Activated CD4-positive, CD25-positive, alpha-beta regulatory T cell treated with anti-CD3 and anti-CD28 coated beads, Interleukin-2, amount 50 U/mL, for 16 hours (primary cell): ENCODE measurements at regions not wholly inside any gene's neighbourhood (a gene's known extent, or its start where the extent isn't known, plus 50 kb on each side); places are given as distances from the start of the nearest gene placed in this dataset.

Source experiments
- DNase-seq: peaks from one replicate; pipeline ENCODE4 v3.0.0-alpha.2; 2020; ENCODE audit warnings: low read depth, low spot score

DNA sequence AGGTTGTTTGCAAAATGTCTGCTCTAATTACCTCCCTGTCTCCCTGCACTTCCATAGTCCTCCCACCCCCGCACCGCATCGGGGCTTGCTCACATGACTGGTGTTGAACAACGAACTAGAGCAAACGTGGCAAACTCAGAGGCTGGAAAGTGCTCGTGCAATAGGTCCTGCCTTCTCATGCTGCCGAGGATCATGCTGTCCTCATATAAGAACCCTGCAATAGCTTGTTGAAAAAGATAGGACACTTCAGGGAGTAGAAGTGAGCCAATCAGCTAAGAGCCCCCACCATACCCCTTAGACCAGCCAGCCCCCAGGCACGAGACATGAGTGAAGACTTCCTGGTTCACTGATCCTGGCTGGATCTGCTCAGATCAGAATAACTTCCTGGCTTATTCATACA, 219.2 kb downstream of the C6orf118 start:
- no peak for DNase-seq

DNA sequence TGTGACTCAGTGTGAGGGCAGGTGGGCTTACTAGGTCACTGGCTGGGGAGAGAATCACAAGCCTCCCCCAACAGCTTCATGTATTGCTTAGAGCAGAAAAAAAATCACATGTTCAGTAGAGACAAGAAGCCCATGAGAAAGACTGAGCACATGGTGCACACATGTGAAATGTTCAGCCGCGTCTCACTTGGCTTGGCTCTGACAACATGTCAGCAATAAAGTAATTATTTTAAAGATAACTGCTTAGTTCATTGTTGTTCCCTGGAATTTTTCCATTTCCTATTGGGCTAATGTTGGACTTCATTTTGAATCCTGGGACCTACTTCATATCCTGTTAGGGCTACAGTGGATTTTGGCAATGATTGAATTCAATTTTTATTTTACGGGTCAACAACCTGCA, 222.6 kb downstream of the C6orf118 start:
- DNase-seq, result no peak

DNA sequence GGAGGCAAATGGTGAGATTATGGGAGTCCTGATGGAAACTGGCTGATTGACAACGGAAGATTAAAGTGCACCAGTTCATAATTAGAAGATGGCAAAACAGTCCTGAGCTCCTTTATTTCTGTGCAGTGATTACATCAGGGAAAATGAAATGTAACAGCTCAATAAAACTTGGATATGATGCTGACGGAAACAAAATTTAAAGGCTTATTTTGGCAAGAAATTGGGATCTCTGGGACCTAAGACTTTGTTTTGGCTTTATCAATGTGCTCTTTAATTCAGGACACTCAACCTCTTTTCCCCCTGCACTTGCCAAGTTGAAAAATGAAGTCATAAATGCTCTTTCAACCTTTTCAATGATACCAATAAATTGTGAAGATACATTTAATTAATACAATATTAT, 226.8 kb downstream of the C6orf118 start:
- DNase-seq, result no peak

DNA sequence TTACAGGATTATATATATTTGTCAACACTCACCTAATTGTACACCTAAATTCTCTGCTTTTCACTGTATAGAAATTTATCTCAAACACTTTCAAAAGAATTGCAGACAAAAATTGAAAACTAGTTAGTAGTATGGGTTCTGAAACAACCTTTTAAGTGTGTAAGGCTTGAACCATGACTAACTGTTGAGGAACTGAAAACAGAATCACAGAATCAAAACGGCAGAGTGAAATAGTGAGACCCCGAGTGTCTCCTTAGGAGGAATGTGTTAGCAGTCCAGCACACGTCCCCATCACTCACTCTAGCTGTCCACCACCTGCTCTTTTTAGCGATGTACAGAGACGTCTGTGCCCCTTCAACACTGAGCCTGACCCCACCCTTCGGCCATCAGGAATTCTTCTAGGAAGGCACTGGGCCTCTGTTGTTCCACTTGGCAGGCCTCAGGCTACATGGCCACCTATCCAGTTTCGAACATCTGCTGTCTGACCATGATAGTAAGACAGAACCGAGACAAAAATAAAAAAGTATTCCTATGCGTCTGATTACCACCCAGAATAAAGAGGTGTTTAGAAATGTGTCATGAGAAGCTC, 227.4 kb downstream of the C6orf118 start:
- no peak for DNase-seq

DNA sequence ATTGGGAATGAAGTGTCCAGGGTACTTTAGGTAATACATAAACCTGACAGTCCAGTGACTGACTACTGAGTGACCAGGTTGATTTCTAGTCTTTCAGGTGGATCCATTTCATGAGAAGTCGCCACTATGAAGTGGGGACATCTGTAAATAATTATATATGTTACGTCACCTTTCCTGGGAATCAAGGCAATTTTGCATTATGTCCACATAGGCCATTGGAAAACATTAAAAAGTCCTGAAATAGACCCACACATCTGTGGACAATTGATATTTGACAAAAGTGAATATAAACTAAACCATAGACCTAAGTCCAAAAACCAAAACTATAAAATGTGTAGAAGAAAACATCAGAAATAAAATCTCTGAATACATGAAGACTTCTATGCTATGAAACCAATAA, 231.5 kb downstream of the C6orf118 start:
- DNase-seq, result no peak

DNA sequence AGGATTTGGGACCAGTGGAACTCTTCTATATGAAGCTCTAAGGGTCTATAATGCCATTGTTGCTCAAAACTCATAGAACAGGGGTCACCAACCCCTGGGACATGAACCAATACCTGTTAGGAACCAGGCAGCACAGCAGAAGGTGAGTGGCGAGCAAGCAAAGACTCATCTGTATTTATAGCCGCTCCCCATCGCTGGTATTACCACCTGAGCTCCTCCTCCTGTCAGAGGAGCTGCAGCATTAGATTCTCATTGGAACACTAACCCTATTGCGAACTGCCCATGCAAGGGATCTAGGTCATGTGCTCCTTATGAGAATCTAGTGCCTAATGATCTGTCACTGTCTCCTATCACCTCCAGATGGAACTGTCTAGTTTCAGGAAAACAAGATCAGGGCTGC, 237.5 kb downstream of the C6orf118 start:
- DNase-seq, result no peak

DNA sequence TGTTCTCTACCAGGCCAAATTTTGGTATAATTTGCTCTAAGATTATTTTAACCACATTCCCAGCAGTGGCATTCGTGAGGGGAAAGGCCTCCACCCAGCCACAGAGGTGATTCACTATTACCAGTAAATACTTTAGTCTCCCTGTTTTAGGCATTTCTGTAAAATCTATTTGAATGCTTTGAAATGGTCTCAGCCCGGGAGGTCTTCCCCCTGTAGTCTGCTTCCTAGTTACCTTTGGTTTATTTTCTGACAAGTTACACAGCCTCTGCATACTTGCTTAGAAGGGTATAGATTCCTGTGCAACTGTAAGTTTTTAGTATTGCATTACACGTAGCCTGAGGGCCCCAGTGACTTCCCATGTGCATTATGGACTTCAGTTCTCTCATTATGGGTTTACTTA, 248.7 kb downstream of the C6orf118 start:
- DNase-seq, result no peak

DNA sequence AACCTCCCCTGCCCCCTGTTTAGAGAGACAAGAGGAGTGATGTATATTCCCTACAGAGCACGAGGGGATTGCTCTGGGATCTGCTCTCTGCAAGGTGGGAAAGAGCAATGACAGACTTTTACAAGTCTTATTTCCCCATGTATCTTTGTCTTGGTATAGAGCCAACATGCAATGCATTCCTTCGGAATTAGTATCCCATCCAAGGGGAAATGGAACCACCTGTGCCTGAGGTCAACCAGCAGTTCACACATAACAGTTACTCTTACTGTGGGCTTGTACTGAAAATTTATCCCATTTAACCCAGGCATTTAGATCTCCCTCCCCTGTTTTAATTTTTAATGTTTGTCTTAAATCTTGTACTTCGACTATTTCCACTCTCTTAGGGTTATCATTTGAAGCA, 250.4 kb downstream of the C6orf118 start:
- no peak for DNase-seq

DNA sequence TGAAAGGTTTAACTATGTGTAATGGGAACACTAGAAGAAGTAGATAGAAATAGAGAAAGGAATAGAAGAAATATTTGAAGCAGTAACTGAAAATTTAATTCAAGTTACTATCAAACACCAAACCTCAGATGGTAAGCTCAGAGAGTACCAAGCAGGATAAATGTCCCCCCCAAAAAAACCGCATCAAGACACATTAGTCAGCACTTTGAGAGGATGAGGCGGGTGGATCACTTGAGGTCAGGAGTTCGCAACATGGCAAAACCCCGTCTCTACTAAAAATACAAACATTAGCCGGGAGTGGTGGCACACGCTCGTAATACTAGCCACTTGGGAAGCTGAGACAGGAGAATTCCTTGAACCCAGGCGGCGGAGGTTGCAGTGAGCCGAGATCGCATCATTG, 253.1 kb downstream of the C6orf118 start:
- DNase-seq, result no peak

DNA sequence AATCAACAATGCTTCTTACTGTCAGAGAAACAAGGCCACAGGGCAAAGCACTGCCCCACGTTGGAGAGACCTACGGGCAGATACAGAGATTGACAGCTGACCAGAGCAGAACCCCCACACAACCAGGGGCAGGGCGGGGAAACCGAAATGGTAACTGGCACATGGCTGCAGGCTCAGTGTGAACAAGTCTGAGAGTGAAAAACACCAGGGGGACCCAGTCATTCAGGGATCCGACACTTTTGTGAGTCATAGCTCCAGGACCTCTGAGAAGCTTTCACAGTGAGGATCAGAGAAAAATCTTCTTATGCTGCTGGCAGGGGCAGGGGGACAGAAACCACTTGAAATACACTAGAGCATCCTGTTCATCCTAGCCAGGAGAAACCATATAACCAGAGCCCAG, 254.2 kb downstream of the C6orf118 start:
- DNase-seq, result no peak

DNA sequence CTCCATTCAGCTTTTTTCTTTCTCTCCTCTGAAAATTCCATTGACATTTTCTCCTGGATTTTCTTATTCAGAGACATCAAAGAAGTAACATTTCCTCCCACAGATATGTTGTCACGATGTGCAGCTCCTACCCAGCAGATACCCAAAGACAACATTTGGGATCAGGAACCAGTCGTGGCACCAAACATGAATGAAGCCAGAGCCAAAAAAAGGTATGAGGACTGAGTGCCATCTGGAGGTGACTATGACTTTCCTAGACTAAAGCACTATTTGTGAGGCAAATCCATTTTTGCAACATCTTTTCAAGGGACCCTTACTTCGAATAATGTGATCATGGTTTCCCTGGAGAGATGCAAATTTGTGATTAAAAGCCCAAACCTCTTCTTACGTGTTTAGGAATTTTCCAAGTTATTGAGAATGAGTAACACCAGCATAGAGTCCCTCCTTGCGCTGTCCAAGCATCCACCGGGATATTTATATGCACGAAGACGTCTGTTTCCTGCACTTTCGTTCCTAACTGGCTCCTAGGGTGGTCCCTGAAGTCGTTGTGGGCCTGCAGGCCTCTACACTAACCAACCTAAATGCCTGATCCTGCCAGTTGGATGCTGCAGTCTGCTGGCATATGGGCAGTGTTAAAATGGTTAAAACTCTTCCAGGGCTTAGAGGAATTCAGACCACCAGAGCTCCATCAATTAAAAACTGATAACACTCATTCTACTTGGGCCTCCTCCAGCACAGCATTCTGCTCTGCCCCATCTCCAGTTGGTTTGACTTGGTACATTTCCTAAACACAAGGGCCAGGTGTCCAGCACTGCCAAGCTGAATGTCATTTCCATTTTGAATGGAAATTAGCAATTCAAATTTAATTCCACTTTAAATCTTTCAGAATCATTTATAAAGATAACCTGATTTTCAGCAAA, 256.6 kb downstream of the C6orf118 start:
- no peak for DNase-seq

DNA sequence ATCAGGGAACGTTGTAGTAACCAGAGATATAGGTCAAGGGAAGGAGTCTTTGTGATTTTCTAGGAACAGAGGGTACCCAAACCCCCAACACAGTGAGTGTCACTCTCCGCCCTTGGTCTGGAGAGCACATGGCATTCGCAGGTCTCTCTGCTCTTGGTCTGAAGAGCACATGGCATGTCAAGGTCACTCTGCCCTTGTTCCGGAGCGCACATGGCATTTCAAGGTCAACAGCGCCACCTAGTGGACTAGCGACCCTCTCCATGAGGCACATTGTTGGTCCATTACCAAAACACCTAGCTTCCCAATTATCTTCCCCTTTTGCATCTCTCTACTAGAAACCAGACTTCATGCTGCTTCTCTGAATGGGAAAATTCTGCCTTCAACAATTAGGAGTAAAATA, 260.0 kb downstream of the C6orf118 start:
- no peak for DNase-seq

DNA sequence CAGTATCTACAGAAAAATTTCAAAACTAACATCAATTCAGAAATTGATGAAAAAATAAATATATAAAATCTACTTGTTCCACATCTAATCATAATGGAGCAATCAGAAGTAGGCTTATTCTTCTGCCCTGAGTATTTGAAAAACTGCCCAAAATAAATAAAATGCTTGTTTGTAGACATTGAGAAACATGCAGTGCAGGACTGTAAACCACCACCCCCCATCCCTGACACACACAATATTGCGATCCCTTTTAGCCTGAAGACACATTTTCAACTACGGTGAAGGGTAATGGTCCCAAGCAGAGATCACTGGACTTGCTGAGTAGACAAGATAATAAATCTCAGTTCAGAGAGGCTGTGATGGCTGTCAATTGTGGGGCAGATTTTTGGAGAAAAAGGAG, 261.5 kb downstream of the C6orf118 start:
- DNase-seq, result no peak

DNA sequence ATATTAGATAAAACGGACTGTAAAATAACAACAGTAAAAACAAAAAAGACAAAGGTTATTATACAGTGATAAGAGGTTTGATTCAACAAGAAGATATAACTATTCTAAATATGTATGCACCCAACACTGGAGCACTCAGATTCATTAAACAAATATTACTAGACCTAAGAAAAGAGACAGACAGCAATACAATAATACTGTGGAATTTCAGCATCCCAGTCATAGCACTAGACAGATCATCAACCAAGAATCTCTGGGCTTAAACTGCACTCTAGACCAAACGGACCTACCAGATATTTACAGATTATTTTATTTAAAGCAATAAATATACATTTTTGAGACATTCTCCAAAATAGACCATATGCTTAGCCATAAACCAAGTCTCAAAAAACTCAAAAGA, 263.8 kb downstream of the C6orf118 start:
- no peak for DNase-seq

DNA sequence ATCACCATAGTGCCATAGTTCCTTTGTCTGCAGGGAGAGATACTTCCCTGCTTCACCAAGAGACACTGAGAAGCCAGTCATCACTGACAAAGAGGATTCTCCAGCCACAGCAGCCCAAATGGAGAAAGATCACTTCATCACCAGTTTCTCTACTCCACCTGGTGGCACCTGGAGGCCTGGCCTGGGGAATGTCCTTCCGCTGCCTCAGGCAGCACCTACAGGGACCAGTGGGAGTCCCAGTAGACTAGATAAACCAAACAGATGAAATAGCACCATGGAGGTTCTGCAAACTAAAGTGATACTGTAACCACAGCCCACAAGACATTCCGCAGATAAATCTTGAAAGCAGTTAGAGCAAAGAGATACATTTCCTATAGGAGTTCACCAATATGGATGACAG, 266.5 kb downstream of the C6orf118 start:
- DNase-seq, result no peak

DNA sequence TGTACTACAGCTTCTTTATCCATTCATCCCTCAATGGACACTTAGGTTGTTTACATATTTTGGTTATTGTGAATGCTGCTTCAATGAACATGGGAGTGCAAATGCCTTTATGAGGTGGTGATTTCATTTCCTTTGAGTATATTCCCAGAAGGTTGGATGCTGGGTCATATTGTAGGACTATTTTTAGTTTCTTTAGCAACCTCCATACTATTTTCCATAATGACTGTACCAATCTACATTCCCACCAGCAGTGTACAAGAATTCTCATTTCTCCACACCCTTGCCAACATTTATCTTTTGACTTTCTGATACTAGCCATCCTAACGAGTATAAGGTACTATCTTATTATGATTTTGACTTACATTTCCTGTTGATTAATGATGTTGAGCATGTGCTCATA, 269.0 kb downstream of the C6orf118 start:
- no peak for DNase-seq

DNA sequence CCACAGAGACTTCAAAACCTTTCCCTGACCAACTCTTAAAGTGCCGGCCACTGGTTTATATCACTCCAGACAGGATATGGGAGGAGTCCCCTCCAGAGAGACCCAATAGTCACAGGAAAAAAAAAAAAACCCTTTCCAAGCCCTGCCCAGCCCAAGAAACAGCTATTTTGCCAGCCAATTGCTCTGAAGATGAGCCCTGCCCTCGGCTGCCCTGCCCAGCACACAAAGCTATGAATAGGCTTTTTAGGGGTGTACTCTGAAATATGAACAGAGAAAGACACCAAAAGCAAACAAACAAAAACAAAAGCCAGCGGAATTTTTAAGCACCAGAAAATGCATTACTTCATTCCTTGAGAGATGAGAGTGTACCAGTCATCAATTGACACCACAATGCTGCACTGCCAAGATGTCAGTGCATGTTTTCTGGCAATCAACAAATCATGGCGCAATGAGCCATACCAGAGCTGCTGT, 275.1 kb downstream of the C6orf118 start:
- DNase-seq, result no peak

DNA sequence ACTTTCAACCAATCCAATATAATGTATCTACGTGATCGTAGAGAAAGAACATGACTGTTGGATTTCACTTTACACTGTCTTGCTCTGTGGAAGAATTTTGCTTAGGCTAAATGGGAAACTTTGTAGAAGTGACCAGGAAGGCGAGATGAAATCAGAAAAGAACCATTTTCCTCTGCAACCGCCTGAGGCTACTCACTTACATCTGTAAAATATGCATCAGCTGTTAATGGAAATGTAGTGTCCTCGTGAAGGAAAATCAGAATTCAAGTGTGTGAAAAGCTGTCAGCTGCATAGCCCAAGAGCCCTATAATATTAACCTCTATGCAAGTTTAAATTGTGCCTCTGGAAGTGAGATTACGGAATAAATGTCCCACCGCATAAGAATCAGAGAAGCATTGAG, 277.9 kb downstream of the C6orf118 start:
- no peak for DNase-seq

DNA sequence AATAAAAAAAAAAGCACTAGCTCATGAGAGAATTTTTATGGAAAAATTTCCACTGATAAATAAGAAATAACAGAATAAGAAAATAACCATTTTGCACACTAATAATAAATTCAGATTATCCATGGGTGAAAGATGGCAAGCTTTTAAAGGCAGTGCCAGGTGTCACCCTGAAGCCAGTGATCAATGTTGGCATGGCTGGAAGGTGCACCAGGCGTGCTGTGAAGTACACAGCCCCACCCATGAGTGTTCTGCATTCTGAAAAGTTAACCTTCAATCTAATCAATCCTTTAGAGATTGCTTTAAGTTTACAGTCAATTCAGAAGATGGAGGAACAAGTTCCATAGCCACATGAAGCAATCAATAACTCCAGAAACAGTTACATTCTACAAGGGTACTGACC, 284.4 kb downstream of the C6orf118 start:
- no peak for DNase-seq

DNA sequence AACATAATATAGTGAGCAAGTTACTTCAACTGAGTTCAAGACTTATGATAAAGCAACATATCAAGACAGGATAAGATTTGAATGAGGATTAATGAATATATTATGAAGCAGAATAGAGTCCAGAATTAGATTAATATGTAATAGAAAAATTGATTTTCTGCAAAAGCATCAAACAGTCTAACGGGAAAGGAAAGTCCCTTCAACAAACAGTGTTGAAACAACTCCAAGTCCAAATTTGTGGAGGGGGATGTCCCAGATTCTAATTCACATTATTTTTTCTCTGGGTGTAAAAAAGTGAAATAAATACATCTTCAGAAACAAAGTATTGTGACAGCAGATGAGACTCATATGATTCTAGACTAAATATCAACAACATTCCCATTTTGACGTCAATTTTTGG, 289.7 kb downstream of the C6orf118 start:
- DNase-seq, result no peak

DNA sequence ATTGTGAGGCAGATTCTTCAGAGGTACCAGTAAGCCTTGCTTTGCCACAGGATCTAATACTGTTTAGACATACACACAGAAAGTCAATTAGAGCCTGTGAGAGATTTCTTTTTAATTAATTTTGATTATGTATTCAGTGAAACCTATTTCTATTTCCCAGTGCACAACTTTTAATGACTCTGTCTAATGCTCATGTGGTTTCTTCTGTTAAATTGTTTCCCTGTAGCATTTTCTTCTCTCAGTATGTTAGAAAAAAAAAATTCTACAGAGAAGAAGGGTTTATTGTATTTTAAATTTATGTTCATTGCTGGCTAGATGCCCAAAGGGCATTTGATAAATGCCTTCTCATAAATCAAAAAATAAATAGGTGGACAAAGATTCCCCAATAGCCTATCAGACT, 293.7 kb downstream of the C6orf118 start:
- no peak for DNase-seq

DNA sequence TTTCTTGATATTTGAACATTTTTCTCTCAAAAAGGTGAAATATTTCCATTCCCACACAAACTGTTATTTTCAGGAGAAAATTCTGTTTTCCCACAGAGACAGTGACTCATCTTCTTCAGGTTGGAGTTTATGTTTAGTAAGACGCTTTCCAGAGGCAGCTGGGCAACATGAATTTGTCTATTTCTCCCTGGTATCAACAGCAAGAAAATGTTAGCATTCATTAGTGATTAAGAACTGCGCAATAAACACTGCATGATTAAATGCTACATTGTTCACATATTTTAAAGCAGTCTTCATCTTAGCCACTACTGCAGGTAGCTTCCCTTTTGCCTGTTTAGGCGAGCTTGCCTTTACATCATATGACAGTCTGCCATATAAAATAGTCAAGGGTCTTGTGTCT, 295.7 kb downstream of the C6orf118 start:
- DNase-seq, result no peak

DNA sequence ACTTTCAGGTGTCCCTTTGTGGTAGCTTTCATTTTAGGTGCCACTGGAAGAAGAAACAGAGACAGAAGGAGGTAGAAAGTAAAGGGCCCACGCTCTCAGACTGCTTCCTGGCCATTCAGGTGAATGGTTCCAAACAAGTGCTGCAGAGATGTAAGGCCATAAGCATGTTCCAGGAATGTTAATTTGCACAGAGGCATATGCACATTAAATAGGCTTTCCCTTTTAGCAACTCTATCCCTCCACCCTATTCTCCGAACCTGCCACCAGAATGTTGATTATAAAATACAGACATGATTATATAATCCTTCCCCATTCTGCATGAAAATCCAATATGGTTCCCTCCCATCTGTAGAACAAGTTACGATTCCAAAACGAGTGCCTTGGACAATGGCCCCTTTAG, 297.2 kb downstream of the C6orf118 start:
- DNase-seq, result no peak
